ENCODE measurements at regions not wholly inside any gene's neighbourhood (a gene's known extent, or its start where the extent isn't known, plus 50 kb on each side); places are given as distances from the start of the nearest gene placed in this dataset.

GRCh38 chr11:96641261-96641660, 251.4 kb downstream of the JRKL start:
- H3K27ac Mint-ChIP-seq: no peak overlapping the region
- no peaks in the 10 kb centered on the region for H3K27me3 Mint-ChIP-seq
- H3K4me1 Mint-ChIP-seq (ENCODE audit: low read depth): peaks cover 4% of the 10 kb centered on the region
- no peak for TF ChIP-seq CTCF (IDR thresholded peaks at IDR 0.05; ENCODE audit: unreplicated experiment)
- H3K36me3 Mint-ChIP-seq (ENCODE audit: insufficient read depth): no peaks in the 10 kb centered on the region
- DNase-seq (ENCODE audit: low spot score, unreplicated experiment): no peak
- H3K9me3 Mint-ChIP-seq (ENCODE audit: low read depth): peaks cover 7% of the 10 kb centered on the region
- no peak overlapping the region for H3K4me3 Mint-ChIP-seq (ENCODE audit: low read depth)

- Mint-ChIP-seq H3K9me3 (ENCODE audit: low read depth) (peaks cover 2% of the 10 kb centered on the region), H3K4me1 (ENCODE audit: low read depth) (peaks cover 4% of the 10 kb centered on the region), H3K4me3 (ENCODE audit: low read depth) (no peak overlapping the region), H3K36me3 (ENCODE audit: insufficient read depth) (no peaks in the 10 kb centered on the region), H3K27me3 (peaks cover 6% of the 10 kb centered on the region), H3K27ac (no peak overlapping the region)
- TF ChIP-seq CTCF (IDR thresholded peaks at IDR 0.05; ENCODE audit: unreplicated experiment): no peak
- DNase-seq (ENCODE audit: low spot score, unreplicated experiment): no peak
Observed at GRCh38 chr11:96642583-96642982, 252.8 kb downstream of the JRKL start.

GRCh38 chr11:96643173-96643572, 253.4 kb downstream of the JRKL start:
- no peak overlapping the region for H3K27ac Mint-ChIP-seq
- no peak overlapping the region for H3K4me3 Mint-ChIP-seq (ENCODE audit: low read depth)
- no peak for DNase-seq (ENCODE audit: low spot score, unreplicated experiment)
- peaks cover 7% of the 10 kb centered on the region for H3K27me3 Mint-ChIP-seq
- no peak for TF ChIP-seq CTCF (IDR thresholded peaks at IDR 0.05; ENCODE audit: unreplicated experiment)
- H3K36me3 Mint-ChIP-seq (ENCODE audit: insufficient read depth): no peaks in the 10 kb centered on the region
- H3K9me3 Mint-ChIP-seq (ENCODE audit: low read depth): peaks cover 2% of the 10 kb centered on the region
- H3K4me1 Mint-ChIP-seq (ENCODE audit: low read depth): peaks cover 4% of the 10 kb centered on the region

- TF ChIP-seq CTCF (IDR thresholded peaks at IDR 0.05; ENCODE audit: unreplicated experiment): no peak
- H3K4me3 Mint-ChIP-seq (ENCODE audit: low read depth): no peak overlapping the region
Observed at GRCh38 chr11:96647621-96648020, 257.8 kb downstream of the JRKL start.

GRCh38 chr11:96648991-96649390, 259.2 kb downstream of the JRKL start:
- Mint-ChIP-seq H3K27me3 (peaks cover 7% of the 10 kb centered on the region), H3K9me3 (ENCODE audit: low read depth) (no peaks in the 10 kb centered on the region), H3K4me1 (ENCODE audit: low read depth) (no peaks in the 10 kb centered on the region), H3K27ac (no peak overlapping the region), H3K4me3 (ENCODE audit: low read depth) (no peak overlapping the region), H3K36me3 (ENCODE audit: insufficient read depth) (no peaks in the 10 kb centered on the region)
- no peak for DNase-seq (ENCODE audit: low spot score, unreplicated experiment)
- TF ChIP-seq CTCF (IDR thresholded peaks at IDR 0.05; ENCODE audit: unreplicated experiment): no peak

More at GRCh38 chr11:96647621-96648020, 257.8 kb downstream of the JRKL start:
- H3K27me3 Mint-ChIP-seq: peaks cover 7% of the 10 kb centered on the region
- H3K27ac Mint-ChIP-seq: no peak overlapping the region
- no peaks in the 10 kb centered on the region for H3K9me3 Mint-ChIP-seq (ENCODE audit: low read depth)
- no peaks in the 10 kb centered on the region for H3K36me3 Mint-ChIP-seq (ENCODE audit: insufficient read depth)
- DNase-seq (ENCODE audit: low spot score, unreplicated experiment): no peak
- H3K4me1 Mint-ChIP-seq (ENCODE audit: low read depth): no peaks in the 10 kb centered on the region

Data from progenitor cell of endocrine pancreas (in vitro differentiated cells).